ENCODE measurements at regions not wholly inside any gene's neighbourhood (a gene's known extent, or its start where the extent isn't known, plus 50 kb on each side); places are given as distances from the start of the nearest gene placed in this dataset.

DNA sequence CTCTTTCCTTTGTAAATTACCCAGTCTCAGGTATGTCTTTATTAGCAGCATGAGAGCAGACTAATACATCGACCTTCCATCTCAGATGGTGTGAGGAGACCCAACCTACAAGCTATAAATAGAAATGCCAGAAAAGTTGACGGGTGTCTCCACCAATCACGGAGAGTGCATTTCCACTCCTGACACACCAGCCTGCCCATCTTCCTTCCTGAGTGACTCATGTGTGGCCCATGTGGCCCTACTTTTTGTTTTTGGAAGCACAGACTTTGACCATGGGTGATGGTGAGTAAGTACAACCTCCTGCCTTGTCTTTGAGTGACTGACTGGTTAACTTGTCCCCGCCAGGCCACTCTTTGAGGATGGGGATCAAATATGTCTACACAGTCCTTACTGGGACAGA is 147.0 kb downstream of the OAT start:
- H4K20me1 ChIP-seq (replicated peaks; ENCODE audit: insufficient read depth): no peaks in the 10 kb centered on the region
- H3K27ac Mint-ChIP-seq: no peak overlapping the region
- peaks cover 24% of the 10 kb centered on the region for H3K9me3 Mint-ChIP-seq
- H3K27me3 Mint-ChIP-seq (ENCODE audit: insufficient read depth, low read depth, poor library complexity): no peaks in the 10 kb centered on the region
- H2AFZ ChIP-seq: no peak overlapping the region
- no peaks in the 10 kb centered on the region for H3K36me3 ChIP-seq (ENCODE audit: insufficient read depth)
- no peaks in the 10 kb centered on the region for H3K79me2 ChIP-seq (replicated peaks; ENCODE audit: insufficient read depth)
- H3K27me3 ChIP-seq (ENCODE audit: insufficient read depth): no peaks in the 10 kb centered on the region
- H3K27ac ChIP-seq (ENCODE audit: low read depth): no peak overlapping the region
- no peaks in the 10 kb centered on the region for H3K9me2 ChIP-seq (ENCODE audit: insufficient read depth)
- H3K4me3 Mint-ChIP-seq: no peak overlapping the region
- no peak overlapping the region for H3K4me2 ChIP-seq
- no peaks in the 10 kb centered on the region for H3F3A ChIP-seq (replicated peaks; ENCODE audit: low read depth)
- no peak overlapping the region for H3K4me3 ChIP-seq
- no peak for DNase-seq (ENCODE audit: low spot score)
- TF ChIP-seq NANOG (IDR thresholded peaks at IDR 0.05; ENCODE audit: borderline replicate concordance) (no peak), EZH2phosphoT487 (IDR thresholded peaks at IDR 0.05; ENCODE audit: unreplicated experiment) (no peak), CREB1 (CRISPR knock-in tag; IDR thresholded peaks at IDR 0.05; ENCODE audit: low read depth) (no peak), STAT1 (IDR thresholded peaks at IDR 0.05; ENCODE audit: unreplicated experiment) (no peak), ETS1 (IDR thresholded peaks at IDR 0.05) (no peak), EZH2 (IDR thresholded peaks at IDR 0.05; ENCODE audit: low read depth, unreplicated experiment) (no peak), JUNB (IDR thresholded peaks at IDR 0.05; ENCODE audit: unreplicated experiment) (no peak), POLR2AphosphoS5 (IDR thresholded peaks at IDR 0.05; ENCODE audit: low read depth) (no peak), ZNF331 (CRISPR knock-in tag; IDR thresholded peaks at IDR 0.05; ENCODE audit: low read depth) (no peak), ZNF114 (CRISPR knock-in tag; IDR thresholded peaks at IDR 0.05) (no peak)
- TF ChIP-seq, protein P1, sequence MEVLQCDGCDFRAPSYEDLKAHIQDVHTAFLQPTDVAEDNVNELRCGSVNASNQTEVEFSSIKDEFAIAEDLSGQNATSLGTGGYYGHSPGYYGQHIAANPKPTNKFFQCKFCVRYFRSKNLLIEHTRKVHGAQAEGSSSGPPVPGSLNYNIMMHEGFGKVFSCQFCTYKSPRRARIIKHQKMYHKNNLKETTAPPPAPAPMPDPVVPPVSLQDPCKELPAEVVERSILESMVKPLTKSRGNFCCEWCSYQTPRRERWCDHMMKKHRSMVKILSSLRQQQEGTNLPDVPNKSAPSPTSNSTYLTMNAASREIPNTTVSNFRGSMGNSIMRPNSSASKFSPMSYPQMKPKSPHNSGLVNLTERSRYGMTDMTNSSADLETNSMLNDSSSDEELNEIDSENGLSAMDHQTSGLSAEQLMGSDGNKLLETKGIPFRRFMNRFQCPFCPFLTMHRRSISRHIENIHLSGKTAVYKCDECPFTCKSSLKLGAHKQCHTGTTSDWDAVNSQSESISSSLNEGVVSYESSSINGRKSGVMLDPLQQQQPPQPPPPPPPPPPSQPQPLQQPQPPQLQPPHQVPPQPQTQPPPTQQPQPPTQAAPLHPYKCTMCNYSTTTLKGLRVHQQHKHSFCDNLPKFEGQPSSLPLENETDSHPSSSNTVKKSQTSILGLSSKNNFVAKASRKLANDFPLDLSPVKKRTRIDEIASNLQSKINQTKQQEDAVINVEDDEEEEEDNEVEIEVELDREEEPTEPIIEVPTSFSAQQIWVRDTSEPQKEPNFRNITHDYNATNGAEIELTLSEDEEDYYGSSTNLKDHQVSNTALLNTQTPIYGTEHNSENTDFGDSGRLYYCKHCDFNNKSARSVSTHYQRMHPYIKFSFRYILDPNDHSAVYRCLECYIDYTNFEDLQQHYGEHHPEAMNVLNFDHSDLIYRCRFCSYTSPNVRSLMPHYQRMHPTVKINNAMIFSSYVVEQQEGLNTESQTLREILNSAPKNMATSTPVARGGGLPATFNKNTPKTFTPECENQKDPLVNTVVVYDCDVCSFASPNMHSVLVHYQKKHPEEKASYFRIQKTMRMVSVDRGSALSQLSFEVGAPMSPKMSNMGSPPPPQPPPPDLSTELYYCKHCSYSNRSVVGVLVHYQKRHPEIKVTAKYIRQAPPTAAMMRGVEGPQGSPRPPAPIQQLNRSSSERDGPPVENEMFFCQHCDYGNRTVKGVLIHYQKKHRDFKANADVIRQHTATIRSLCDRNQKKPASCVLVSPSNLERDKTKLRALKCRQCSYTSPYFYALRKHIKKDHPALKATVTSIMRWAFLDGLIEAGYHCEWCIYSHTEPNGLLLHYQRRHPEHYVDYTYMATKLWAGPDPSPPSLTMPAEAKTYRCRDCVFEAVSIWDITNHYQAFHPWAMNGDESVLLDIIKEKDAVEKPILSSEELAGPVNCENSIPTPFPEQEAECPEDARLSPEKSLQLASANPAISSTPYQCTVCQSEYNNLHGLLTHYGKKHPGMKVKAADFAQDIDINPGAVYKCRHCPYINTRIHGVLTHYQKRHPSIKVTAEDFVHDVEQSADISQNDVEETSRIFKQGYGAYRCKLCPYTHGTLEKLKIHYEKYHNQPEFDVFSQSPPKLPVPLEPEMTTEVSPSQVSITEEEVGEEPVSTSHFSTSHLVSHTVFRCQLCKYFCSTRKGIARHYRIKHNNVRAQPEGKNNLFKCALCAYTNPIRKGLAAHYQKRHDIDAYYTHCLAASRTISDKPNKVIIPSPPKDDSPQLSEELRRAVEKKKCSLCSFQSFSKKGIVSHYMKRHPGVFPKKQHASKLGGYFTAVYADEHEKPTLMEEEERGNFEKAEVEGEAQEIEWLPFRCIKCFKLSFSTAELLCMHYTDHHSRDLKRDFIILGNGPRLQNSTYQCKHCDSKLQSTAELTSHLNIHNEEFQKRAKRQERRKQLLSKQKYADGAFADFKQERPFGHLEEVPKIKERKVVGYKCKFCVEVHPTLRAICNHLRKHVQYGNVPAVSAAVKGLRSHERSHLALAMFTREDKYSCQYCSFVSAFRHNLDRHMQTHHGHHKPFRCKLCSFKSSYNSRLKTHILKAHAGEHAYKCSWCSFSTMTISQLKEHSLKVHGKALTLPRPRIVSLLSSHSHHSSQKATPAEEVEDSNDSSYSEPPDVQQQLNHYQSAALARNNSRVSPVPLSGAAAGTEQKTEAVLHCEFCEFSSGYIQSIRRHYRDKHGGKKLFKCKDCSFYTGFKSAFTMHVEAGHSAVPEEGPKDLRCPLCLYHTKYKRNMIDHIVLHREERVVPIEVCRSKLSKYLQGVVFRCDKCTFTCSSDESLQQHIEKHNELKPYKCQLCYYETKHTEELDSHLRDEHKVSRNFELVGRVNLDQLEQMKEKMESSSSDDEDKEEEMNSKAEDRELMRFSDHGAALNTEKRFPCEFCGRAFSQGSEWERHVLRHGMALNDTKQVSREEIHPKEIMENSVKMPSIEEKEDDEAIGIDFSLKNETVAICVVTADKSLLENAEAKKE (CRISPR knock-in tag; IDR thresholded peaks at IDR 0.05): no peak
- TF ChIP-seq, protein P2, sequence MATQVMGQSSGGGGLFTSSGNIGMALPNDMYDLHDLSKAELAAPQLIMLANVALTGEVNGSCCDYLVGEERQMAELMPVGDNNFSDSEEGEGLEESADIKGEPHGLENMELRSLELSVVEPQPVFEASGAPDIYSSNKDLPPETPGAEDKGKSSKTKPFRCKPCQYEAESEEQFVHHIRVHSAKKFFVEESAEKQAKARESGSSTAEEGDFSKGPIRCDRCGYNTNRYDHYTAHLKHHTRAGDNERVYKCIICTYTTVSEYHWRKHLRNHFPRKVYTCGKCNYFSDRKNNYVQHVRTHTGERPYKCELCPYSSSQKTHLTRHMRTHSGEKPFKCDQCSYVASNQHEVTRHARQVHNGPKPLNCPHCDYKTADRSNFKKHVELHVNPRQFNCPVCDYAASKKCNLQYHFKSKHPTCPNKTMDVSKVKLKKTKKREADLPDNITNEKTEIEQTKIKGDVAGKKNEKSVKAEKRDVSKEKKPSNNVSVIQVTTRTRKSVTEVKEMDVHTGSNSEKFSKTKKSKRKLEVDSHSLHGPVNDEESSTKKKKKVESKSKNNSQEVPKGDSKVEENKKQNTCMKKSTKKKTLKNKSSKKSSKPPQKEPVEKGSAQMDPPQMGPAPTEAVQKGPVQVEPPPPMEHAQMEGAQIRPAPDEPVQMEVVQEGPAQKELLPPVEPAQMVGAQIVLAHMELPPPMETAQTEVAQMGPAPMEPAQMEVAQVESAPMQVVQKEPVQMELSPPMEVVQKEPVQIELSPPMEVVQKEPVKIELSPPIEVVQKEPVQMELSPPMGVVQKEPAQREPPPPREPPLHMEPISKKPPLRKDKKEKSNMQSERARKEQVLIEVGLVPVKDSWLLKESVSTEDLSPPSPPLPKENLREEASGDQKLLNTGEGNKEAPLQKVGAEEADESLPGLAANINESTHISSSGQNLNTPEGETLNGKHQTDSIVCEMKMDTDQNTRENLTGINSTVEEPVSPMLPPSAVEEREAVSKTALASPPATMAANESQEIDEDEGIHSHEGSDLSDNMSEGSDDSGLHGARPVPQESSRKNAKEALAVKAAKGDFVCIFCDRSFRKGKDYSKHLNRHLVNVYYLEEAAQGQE (IDR thresholded peaks at IDR 0.05; ENCODE audit: unreplicated experiment): no peak
- TF ChIP-seq, protein P3, sequence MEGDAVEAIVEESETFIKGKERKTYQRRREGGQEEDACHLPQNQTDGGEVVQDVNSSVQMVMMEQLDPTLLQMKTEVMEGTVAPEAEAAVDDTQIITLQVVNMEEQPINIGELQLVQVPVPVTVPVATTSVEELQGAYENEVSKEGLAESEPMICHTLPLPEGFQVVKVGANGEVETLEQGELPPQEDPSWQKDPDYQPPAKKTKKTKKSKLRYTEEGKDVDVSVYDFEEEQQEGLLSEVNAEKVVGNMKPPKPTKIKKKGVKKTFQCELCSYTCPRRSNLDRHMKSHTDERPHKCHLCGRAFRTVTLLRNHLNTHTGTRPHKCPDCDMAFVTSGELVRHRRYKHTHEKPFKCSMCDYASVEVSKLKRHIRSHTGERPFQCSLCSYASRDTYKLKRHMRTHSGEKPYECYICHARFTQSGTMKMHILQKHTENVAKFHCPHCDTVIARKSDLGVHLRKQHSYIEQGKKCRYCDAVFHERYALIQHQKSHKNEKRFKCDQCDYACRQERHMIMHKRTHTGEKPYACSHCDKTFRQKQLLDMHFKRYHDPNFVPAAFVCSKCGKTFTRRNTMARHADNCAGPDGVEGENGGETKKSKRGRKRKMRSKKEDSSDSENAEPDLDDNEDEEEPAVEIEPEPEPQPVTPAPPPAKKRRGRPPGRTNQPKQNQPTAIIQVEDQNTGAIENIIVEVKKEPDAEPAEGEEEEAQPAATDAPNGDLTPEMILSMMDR (conservative IDR thresholded peaks at IDR 0.05; ENCODE audit: low read depth in 2 of 2): no peak
- no peak for ATAC-seq
- H3K4me1 Mint-ChIP-seq: no peaks in the 10 kb centered on the region
- peaks cover 7% of the 10 kb centered on the region; the same call in 2 of the 3 replicates for H3K36me3 Mint-ChIP-seq (ENCODE audit: low read depth)
- no peaks in the 10 kb centered on the region for H3K4me1 ChIP-seq (ENCODE audit: insufficient read depth)
